ENCODE measurements at regions not wholly inside any gene's neighbourhood (a gene's known extent, or its start where the extent isn't known, plus 50 kb on each side); places are given as distances from the start of the nearest gene placed in this dataset.

DNA sequence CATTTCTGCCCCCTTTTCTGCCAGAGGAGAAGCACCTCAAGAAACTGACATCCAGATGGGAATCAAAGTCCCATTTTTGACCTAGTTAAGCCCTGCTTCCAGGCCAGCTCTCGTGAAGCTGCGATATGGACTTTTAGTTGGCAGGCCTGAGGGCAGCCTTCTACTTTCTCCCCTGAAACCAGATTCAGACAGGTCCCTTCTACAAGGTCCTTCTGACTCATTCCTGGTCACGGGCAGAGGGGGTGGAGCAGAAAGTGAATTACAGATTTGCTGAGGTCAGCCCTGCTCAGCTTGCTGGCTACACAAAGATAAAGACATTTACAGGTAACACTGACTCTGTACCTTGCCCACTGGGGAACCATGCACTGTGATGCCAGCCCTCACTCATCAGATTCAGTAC, 52.8 kb upstream of the TUT7 start:
- TF ChIP-seq, protein P1, sequence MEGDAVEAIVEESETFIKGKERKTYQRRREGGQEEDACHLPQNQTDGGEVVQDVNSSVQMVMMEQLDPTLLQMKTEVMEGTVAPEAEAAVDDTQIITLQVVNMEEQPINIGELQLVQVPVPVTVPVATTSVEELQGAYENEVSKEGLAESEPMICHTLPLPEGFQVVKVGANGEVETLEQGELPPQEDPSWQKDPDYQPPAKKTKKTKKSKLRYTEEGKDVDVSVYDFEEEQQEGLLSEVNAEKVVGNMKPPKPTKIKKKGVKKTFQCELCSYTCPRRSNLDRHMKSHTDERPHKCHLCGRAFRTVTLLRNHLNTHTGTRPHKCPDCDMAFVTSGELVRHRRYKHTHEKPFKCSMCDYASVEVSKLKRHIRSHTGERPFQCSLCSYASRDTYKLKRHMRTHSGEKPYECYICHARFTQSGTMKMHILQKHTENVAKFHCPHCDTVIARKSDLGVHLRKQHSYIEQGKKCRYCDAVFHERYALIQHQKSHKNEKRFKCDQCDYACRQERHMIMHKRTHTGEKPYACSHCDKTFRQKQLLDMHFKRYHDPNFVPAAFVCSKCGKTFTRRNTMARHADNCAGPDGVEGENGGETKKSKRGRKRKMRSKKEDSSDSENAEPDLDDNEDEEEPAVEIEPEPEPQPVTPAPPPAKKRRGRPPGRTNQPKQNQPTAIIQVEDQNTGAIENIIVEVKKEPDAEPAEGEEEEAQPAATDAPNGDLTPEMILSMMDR (IDR thresholded peaks at IDR 0.05 in 8 of 11, conservative IDR thresholded peaks at IDR 0.05 in 3 of 11): no peak
- no peak for TF ChIP-seq POLR2AphosphoS5 (IDR thresholded peaks at IDR 0.05)

Measured in spleen (tissue), 7 donors.